ENCODE measurements at regions not wholly inside any gene's neighbourhood (a gene's known extent, or its start where the extent isn't known, plus 50 kb on each side); places are given as distances from the start of the nearest gene placed in this dataset.

GRCh38 chr9:90507621-90508020 lies 135.0 kb downstream of the DIRAS2 start:
- TF ChIP-seq, protein P1, sequence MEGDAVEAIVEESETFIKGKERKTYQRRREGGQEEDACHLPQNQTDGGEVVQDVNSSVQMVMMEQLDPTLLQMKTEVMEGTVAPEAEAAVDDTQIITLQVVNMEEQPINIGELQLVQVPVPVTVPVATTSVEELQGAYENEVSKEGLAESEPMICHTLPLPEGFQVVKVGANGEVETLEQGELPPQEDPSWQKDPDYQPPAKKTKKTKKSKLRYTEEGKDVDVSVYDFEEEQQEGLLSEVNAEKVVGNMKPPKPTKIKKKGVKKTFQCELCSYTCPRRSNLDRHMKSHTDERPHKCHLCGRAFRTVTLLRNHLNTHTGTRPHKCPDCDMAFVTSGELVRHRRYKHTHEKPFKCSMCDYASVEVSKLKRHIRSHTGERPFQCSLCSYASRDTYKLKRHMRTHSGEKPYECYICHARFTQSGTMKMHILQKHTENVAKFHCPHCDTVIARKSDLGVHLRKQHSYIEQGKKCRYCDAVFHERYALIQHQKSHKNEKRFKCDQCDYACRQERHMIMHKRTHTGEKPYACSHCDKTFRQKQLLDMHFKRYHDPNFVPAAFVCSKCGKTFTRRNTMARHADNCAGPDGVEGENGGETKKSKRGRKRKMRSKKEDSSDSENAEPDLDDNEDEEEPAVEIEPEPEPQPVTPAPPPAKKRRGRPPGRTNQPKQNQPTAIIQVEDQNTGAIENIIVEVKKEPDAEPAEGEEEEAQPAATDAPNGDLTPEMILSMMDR (IDR thresholded peaks at IDR 0.05; ENCODE audit: low read length, missing control alignments) = no peak
- DNase-seq (ENCODE audit: low read depth) = no peak
- H3K4me3 ChIP-seq (replicated peaks; ENCODE audit: low read depth, low read length) = no peak overlapping the region

- H3K4me3 ChIP-seq (replicated peaks; ENCODE audit: low read depth, low read length) = no peak overlapping the region
- TF ChIP-seq, protein P1 (IDR thresholded peaks at IDR 0.05; ENCODE audit: low read length, missing control alignments) = no peak
- no peak for DNase-seq (ENCODE audit: low read depth)
Observed at GRCh38 chr9:90508940-90509339, 133.7 kb downstream of the DIRAS2 start.

- H3K4me3 ChIP-seq (replicated peaks; ENCODE audit: low read depth, low read length) = no peak overlapping the region
- no peak for DNase-seq (ENCODE audit: low read depth)
- TF ChIP-seq, protein P1 (IDR thresholded peaks at IDR 0.05; ENCODE audit: low read length, missing control alignments) = no peak
Observed at GRCh38 chr9:90511711-90512110, 130.9 kb downstream of the DIRAS2 start.

- H3K4me3 ChIP-seq (replicated peaks; ENCODE audit: low read depth, low read length) = no peak overlapping the region
- TF ChIP-seq, protein P1 (IDR thresholded peaks at IDR 0.05; ENCODE audit: low read length, missing control alignments) = no peak
- no peak for DNase-seq (ENCODE audit: low read depth)
Observed at GRCh38 chr9:90514877-90515276, 127.7 kb downstream of the DIRAS2 start.

DNA sequence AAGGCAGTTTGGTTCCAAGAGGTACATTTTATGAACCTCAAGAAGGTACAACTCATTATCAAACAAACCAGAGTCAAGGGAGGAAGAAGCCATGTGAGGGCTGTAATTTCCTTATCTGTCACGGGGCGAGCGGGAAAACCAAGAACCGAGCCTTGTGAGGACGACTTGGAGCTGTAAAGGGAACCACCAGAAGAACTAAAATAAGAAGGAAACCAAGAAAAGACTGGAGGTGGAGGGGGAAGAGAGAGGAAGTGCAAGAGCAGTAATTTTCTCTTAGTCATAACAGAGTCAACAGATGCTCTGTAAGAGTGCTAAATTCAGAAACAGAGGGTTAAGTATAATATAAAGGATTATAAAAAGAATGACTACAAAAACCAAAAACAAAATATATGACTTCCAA lies 127.1 kb downstream of the DIRAS2 start:
- H3K4me3 ChIP-seq (replicated peaks; ENCODE audit: low read depth, low read length) = no peak overlapping the region
- TF ChIP-seq, protein P1 (IDR thresholded peaks at IDR 0.05; ENCODE audit: low read length, missing control alignments) = no peak
- no peak for DNase-seq (ENCODE audit: low read depth)

- TF ChIP-seq, protein P1 (IDR thresholded peaks at IDR 0.05; ENCODE audit: low read length, missing control alignments) = no peak
Observed at GRCh38 chr9:90517103-90517502, 125.5 kb downstream of the DIRAS2 start.

DNA sequence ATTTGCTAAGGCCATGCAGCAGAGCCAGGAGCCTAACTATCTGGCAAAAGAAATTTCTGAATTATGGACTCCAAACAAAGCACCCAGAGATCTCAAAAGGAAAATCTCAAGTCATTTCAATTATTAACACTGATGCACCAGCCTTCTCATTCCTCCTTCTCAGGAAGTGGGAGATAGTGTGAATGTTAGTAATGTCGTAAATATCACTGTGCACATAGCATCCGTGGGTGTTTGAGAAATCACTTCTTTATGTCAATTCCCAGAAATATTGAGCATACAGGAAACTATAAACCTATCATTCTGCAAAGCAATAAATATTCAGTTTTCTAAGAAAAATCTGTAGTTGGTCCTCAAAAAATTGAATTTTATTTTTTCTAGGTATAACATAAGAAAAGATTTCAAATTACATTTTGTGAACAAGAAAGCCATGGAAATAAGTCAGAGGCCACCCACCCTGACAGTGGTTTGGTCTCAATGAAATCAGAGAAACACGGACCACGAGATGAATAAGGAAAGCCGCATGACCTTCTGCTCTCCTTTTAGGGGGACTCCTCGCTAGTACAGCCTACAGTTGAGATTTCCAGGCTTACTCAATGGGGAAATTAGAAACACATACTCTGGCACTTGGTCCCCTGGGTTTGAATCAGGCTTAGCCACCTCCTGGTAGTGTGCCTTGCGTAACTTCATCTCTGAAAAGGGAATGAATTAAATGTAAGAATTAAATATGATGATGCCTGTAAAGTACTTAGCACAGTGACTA lies 120.6 kb downstream of the DIRAS2 start:
- TF ChIP-seq, protein P1 (IDR thresholded peaks at IDR 0.05; ENCODE audit: low read length, missing control alignments) = no peak
- no peak overlapping the region for H3K4me3 ChIP-seq (replicated peaks; ENCODE audit: low read depth, low read length)
- DNase-seq (ENCODE audit: low read depth) = no peak

More at GRCh38 chr9:90517103-90517502, 125.5 kb downstream of the DIRAS2 start:
- no peak for DNase-seq (ENCODE audit: low read depth)
- no peak overlapping the region for H3K4me3 ChIP-seq (replicated peaks; ENCODE audit: low read depth, low read length)
